ENCODE measurements at regions not wholly inside any gene's neighbourhood (a gene's known extent, or its start where the extent isn't known, plus 50 kb on each side); places are given as distances from the start of the nearest gene placed in this dataset.

DNA sequence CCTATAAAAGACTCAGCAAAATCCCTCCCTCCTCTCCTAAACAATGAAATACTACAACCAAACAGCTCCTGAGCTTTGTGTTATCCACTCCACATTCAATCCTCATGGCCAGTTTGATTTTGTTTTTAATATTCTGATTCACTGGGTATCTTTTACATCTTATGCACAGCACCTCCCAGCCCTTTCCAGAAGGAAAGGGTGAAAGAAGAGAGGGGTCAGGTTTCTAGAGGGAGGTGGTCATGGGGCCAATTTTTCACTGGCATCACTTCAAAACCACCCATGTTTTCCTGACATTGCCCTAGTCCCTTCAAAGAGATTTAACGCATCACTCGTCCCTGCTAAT lies 315.6 kb downstream of the LPIN1 start:
- no peak for DNase-seq

DNA sequence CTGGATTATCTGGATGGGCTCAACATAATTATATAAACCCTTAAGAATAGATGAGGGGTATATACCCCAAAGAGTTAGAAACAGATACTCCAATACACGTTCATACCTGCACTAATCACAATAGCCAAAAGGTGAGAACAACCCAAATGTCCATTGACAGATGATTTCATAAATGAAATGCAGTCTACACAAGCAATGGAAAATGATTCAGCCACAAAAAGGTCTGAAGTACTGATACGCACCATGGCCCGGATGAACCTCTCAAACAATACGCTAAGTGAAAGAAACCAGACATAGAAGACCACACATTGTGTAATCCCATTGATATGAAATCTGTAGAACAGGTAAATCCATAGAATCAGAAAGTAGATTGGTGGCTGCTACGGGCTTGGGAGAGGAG lies 316.8 kb downstream of the LPIN1 start:
- DNase-seq = no peak

DNA sequence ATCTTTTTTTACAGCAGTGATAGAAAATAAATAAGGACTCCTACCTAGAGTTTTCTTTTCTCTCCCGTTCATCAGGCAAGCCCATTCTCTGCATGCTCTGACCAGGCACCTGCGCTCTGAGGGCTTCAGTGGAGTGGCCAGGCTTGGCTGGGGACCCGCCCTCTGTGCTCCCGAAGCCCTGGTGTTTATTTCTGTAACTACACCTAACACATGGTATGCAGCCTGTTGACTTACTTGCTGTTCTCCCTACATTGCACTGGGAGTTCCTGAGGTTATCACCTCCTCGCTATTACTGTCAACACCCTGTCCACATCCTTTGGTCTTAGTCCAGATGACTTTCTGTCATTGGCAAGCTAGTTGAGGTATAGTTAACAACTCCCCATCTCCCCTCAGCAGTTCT lies 317.7 kb downstream of the LPIN1 start:
- no peak for DNase-seq

DNA sequence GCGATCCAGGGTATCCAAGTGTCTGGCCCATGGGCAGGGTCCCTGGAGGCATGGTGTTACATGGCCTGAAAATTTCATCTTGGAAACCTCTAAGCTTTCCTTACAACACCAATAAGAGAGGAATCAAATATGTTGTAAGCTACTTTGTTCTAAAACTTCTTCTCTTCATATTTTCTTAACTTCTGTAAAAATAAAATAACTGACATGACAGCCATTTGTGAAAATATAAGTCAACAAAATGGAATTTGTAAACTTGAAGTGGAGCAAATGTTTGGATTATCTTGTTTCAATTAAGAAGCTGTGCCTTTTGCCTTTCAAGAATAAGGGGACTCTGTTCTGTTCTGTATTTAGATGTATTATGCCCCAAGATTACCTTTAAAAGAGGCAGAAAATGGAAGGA lies 319.7 kb downstream of the LPIN1 start:
- no peak for DNase-seq

DNA sequence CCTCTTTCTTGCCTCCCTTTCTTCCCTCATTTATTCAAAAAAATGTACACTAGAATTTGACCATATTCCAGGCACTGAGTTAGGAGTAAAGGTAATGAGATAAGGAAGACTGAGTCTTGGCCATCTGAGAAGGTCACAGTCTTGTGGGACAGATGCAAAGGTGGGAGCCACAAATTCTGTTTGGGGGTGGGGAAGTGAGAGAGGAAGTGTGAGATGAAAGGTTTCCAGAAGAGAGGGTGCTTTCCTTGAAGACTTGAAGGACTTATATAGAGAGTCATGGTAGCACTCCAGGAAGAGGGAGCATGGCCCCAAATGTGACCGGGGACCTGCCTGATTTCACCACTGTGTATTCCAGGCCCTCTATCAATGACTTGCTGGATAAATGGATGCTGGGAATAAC lies 320.6 kb downstream of the LPIN1 start:
- no peak for DNase-seq

DNA sequence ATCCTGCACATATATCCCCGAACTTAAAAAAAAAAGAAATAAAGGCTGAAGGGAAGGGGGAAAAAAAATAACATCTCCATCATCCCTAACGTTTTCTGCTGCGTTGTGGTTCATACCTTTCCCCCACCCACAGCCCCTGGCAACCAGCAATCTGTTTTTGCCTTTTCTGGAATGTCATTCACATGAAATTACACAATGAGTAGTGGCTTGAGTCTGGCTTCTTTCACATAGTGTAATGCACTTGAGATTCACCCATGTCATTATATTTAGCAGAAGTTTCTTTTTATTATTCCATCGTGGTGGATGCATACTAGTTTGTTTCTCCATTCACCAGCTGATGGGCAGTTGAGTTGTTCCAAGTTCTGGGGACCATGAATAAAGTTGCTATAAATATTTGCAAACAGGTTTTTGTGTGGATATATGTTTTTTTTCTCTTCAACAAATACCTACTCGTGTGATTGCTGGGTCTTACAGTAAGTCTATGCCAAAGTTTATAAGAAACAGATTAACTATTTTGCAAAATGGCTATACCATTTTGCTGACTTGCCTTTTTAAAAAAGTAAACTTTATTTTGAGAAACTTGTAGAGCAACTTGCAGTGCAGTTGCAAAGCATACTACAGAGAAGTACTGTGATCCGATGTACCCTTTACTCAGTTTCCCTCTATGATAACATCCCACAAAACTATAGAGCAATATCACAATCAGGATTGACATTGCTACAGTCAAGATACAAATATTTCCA lies 322.5 kb downstream of the LPIN1 start:
- no peak for DNase-seq

DNA sequence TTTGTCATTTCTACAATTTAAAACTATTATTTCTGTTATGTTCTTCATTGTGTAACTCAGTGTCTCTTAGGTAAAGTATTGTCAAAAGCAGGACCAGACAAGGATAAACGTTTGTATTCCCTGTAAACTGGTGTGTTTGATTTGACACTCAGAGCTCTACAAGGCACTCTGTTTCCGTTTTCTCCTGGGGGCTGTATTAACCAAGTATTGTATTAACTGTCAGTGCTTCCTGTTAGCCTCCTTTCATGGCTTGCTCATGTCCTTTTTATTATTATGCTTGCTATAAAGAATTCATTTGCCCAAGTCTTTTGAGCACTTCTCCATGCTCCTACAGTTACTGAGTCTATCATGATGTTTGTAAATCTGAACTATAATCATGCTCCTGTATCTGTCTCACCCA lies 323.7 kb downstream of the LPIN1 start:
- no peak for DNase-seq

DNA sequence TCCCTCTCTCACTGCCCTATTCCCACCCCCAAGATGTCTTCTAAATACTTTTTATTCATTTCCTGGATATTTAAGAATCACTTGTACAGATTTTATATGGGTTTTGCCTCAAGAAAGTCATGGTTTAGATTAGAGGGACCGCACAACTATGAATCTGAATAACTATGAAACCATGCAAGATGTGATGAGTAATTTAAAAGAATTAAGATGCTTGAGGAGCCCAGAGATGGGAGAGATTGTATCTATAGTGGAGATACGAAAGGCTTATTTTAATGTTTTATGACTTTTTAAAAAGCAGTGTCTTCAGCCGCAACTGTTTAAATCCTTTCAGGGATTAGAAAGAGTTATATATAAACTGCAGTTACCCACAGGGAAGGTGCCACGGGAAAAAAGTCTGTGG lies 324.1 kb downstream of the LPIN1 start:
- DNase-seq = no peak

DNA sequence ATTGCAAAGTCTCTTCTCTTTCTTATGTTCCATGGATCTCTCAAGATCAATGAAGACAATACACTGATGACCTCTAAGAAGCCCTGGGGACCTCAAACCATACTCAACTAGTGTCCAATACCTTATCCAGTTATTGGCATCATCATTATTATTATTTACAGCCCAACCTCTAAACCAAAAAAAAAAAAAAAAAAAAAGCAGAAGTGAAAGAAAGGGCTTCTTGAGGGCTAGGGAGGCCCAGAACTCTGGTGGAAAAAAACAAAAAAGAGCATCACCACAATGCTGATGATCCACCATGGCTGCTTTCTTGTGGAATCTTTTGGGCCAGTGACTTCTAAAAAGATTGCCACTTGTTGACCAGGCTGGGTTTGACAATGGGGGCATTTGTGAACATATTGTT lies 324.9 kb downstream of the LPIN1 start:
- DNase-seq = no peak

DNA sequence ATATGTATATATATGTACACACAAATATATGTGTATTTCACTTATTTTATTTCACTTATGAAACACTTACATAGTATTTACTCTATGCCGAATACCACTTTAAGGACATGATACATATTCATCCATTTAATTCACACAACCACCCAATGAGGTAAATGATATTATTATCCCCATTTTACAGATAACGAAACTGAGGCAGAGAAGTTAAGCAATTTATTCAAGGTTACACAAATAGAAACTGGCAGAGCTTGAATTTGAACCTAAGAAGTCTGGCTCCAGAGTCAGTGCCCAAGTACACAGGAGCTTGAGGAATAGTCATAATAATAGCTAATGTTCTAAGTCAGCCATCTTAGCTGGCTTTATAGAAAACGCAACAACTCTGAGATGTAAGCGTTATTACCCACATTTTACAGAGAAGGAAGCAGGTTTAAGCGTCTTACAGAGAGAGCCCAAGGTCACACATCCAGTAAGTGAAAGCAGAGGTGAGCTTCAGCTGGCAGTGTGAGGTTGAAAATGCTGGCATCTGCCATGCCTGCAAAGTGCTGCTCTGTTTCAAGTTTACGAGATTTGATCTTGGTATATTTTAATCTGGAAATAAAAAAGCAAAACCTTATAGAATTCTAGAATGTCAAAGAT lies 326.9 kb downstream of the LPIN1 start:
- DNase-seq = no peak

DNA sequence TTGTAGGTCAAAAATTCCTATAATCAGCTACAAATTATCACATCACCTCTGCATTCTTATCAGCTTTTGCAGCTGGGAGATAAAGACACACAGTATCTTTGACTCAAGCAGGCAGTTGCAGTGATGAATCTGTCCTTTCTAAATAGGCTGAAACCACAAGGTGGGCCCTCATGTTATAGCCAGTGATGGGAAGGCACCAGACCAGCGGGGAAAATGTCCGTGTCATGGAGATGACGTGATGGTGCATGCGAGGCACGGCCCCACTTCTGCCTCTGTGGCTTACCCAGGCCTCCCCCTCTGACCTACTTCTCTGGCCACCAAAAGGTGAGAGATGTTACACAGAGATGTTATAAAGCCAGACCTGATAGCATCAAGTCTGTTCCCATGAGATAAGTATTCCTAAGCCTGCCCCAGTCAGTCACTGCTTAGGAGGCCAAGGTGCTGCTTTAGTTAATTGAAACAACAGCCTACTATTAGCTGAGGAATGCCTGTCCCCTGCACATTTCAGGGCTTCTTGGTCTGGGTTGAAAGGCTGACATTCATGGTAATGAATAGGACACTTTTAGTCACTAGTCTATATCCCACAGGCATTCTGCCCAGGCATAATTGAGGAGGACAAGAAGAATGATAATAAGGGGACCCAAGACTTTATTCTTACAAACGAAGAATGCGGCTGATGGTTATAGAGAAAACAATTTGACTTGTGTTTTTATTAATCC lies 327.9 kb downstream of the LPIN1 start:
- DNase-seq = no peak

DNA sequence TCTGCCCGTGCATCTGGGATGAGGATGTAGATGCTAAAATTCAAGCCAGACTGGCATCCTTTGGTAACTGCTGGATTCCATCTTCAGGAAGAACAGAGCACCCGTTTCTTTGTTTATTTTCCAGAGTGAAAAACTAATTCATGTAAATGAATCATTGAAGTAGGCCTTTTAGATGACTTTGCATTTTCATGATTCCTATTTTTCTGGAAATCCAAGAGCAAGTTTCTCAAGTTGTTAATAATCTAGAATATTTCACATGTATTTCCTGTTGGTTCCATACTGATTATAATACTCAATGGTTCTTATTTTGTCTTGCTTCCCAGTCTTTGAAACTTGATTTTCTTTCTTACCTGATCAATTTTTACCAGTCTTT lies 328.4 kb downstream of the LPIN1 start:
- no peak for DNase-seq

DNA sequence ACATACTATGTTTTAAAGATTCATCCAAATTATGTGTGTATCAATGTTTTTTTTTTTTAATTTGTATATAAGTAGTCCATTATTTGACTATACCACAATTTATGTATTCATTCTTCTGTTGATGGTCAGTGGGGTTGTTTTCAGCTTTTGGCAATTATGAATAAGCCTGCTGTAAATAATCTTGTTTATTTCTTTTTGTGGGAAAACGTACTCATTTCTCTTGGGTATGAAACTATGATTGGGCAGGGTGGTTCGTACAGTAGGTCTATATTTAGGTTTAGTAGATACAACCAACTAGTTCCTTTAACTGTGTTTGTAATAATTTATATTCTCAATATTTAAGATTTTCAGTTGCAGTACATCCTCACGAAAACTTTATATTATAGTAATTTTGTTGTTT lies 329.2 kb downstream of the LPIN1 start:
- DNase-seq = no peak

DNA sequence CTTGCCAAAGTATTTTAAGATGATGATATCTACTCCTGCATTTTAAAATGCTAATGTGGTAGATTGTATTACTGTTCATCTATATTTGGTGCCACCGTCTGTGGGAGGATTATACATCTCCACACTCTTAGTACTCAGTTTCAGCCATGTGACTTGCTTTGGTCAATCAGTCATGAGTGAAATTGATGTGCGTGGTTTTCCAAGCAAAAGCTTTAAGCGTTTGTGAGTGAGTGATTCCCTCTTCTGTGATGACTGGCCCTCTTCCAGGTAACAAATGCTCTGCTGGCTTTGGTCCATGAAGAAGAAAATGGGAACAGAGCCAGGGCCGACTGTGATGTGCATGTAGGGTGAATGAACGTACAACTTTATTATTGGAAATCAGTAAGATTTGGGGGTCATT lies 330.4 kb downstream of the LPIN1 start:
- no peak for DNase-seq

DNA sequence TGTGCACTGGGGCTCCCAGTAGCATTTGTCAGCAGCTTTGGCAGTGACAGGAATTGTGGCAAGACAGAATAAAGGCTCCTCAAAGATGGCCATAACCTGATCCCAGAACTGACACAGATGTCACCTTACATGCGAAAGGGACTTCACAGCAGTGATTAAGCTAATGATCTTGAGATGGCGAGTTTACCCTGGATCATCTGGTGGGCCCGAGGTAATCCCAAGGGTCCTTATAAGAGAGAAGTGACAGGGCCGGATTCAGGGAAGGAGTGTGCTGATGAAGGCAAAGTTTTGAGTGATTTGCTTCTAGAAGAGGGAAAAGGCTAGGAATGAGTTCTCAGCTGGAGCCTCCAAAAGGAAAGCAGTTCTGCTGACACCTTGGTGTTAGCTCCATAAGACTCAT lies 333.9 kb downstream of the LPIN1 start:
- no peak for DNase-seq

DNA sequence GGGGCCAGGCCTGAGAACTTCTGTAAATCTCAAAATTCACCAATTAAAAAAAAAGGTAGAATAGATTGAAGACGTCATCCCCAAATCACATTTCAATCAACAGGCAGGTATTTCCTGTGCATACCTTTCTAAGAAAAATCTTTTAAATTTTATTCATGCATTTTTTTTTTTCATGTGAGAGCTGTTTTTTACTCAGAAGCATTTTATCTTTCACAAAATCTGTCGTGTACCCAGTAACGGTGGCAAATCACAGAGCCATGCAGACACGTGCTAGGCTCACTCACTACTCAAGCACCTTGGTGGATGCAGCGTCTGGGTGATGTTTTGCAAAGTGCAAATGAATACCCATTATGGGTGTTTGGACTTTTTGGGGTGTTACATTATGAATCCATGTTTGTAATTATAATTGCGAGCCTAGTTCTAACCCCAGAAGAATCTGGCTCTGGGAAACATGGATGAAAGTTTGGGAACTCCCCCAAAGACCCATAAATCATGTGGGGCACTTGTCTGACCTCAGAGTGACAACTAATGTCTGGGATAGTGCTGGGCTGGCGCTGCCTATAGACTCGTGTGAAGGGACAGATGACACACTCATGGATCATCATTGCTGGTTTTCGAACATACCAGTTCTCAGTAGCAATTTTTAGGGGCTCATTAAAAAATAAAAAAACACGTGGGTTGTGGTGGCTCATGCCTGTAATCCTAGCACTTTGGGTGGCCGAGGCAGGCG lies 335.2 kb downstream of the LPIN1 start:
- peak; percentile 21 for DNase-seq

DNA sequence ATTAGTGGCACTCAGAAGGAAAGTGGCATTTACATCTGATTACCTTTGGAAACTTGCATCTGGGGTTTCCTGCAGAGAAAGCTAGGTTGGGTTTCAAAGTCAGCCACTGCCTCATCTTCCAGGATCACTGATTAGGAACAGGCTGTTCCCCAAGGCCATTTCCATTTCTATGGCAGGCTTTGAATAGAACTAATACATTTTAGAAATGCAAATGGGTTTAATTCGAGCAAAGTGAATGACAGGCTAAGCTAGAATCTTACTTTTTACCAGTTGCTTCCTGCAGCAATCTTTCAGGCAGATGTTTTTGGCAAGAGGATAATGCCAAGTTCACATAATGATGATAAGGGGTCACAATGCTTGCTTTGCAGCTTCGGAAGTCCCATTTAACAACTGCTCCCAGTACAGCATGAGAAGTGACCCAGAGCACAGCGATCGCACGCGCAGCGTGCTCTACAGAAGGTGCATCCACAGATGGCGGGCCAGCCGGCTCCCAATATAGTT lies 336.7 kb downstream of the LPIN1 start:
- no peak for DNase-seq

DNA sequence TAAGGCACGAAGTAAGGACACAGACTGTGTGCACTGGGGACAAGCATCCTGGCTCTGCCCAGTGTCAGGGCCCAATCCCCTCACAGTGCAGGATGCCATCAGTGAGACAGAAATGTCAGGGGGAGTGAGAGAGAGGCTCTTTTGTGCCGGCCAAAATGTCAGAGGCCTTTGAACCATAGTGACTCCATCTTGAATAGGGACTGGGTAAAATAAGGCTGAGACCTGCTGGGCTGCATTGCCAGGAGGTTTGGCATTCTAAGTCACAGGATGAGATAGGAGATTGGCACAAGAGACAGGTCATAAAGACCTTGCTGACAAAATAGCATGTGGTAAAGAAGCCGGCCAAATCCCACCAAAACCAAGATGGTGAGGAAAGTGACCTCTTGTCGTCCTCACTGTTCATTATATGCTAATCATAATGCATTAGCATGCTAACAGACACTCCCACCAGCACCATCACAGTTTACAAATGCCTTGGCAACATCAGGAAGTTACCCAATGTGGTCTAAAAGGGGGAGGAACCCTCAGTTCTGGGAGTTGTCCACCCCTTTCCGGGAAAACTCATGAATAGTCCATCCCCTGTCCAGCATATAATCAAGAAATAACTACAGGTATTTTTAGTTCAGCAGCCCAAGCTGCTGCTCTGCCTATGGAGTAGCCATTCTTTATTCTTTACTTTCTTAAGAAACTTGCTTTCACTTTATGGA lies 337.4 kb downstream of the LPIN1 start:
- DNase-seq = no peak

DNA sequence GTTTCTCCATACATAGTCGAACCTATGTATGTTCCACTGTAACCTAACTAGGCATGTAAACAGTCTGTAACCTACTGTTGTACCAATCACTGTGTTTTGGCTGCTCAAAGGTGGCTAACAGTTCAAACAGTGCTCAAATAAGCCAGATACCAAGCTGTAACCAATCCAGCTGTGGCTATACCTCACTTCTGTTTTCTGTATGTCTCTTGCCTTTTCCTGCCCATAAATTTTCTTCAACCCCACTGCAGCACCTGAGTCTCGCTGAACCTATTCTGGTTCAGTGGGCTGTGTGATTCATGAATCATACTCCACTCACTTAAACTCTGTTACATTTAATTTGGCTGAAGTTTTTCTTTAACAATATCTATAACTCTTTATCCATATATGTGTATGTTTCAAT lies 340.7 kb downstream of the LPIN1 start:
- no peak for DNase-seq

DNA sequence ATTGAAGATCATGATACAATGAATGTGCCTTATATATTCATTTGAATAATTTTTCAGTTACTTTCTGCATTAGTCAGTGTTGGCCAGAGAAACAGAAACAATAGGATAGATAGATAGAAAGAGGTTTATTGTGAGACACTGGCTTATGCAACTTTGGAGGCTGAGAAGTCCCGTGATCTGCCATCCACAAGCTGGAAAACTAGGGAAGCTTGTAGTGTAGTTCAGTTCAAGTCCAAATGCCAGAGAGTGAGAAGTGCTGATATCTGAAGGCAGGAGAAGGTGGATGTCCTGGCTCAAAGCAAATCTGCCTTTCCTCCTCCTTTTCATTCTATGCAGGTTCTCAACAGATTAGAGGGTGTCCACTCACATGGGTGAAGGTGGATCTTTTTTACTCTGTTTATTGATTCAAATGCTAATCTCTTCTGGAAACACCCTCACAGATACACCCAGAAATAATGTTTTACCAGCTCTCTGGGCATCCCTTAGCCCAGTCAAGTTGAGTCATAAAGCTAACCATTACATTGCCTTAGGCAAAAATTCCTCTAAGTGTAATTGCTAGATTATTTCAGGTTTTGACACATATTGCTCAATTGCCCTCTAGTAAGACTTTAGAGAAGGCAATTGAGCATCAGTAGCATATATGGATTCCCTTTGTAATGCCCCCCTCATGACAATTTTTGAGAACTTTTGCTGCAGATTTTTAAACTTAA lies 341.4 kb downstream of the LPIN1 start:
- DNase-seq = no peak

DNA sequence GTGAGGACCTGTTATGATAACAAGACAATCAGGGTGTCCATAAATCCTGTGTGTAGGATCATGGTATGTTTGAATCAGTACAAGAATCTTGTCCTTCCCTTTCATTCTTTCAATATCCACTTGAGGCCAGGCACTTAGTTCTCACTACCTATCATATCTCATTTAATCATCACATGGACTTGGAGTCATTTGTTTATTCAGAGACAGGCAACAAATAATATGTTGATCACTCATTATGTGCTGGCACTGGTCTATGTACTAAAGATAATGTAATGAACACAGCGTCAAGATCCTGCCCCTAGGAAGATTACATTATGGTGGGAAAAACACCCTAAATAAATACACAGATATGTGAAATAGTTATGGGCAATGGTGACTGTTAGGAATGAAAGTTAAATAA lies 342.6 kb downstream of the LPIN1 start:
- no peak for DNase-seq

DNA sequence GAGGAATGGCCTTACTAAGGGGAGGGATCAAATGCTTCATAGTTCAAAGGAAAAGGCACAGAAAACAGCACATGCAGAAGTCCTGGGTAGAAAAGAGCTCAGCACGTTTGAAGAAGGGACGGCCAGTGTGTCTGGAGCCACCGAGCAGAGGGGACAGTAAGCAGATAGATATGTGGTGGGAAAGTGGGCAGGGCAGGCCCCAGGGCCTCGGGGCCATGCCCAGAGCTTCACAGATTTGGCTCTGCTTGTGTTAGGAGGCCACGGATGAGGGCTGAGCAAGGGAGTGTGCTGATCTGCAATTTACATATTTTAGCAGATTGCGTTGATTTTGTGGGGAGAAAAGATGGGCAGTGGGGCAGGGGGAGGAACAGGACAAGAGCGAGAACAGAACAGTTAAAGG lies 343.1 kb downstream of the LPIN1 start:
- DNase-seq = no peak
